Mammary epithelial cell (primary cell): ENCODE measurements at regions not wholly inside any gene's neighbourhood (a gene's known extent, or its start where the extent isn't known, plus 50 kb on each side); places are given as distances from the start of the nearest gene placed in this dataset.
"Not testable (repeated sequence)": the region's sequence is repeated elsewhere in the genome, so short reads cannot be mapped to it uniquely, and the experiment has no call there.

Experiments used
- CTCF ChIP-seq, 2 donors: IDR thresholded peaks in 1 of 2; conservative IDR thresholded peaks in 1 of 2; 2 replicates each; pipeline ENCODE4 v1.5.1; 2011 to 2012; ENCODE audit warnings: inconsistent platforms in 2 of 2, low read length in 2 of 2, mild to moderate bottlenecking in 2 of 2, control low read depth in 1 of 2, low read depth in 1 of 2; ENCODE audit not compliant: insufficient read depth in 1 of 2; ENCODE audit errors: extremely low read depth in 1 of 2
- EZH2 ChIP-seq: IDR thresholded peaks from 2 replicates; pipeline ENCODE4 v1.6.1; 2012; ENCODE audit warnings: low read length, inconsistent platforms, borderline replicate concordance

- not testable (repeated sequence) for TF ChIP-seq CTCF (conservative IDR thresholded peaks at IDR 0.05 in 1 of 2, IDR thresholded peaks at IDR 0.05 in 1 of 2; ENCODE audit: extremely low read depth in 1 of 2, insufficient read depth in 1 of 2, low read depth in 1 of 2, low read length in 2 of 2); EZH2
Measured at GRCh38 chr1:206404309-206405027, 65.8 kb upstream of the IKBKE start.
